Nephron (organoid): ENCODE measurements at regions not wholly inside any gene's neighbourhood (a gene's known extent, or its start where the extent isn't known, plus 50 kb on each side); places are given as distances from the start of the nearest gene placed in this dataset.

ENCODE experiments used
- H3K27ac Mint-ChIP-seq, 3 experiments: 2 replicates each; pipeline ENCODE4 v1.8.0; 2020; ENCODE audit warnings: mixed read lengths in 3 of 3, mild to moderate bottlenecking in 2 of 3, moderate library complexity in 1 of 3
- H3K27me3 Mint-ChIP-seq: 2 replicates; pipeline ENCODE4 v1.8.0; 2021; ENCODE audit warnings: low read depth, mild to moderate bottlenecking, moderate library complexity, mixed read lengths
- H3K36me3 Mint-ChIP-seq: 2 replicates; pipeline ENCODE4 v1.8.0; 2020; ENCODE audit warnings: low read depth, mixed read lengths
- H3K4me1 Mint-ChIP-seq: 2 replicates; pipeline ENCODE4 v1.8.0; 2020; ENCODE audit warnings: mixed read lengths
- H3K4me3 Mint-ChIP-seq, 3 experiments: 2 replicates each; pipeline ENCODE4 v1.8.0; 2020; ENCODE audit warnings: mild to moderate bottlenecking in 3 of 3, mixed read lengths in 3 of 3, moderate library complexity in 2 of 3
- H3K9me3 Mint-ChIP-seq: 2 replicates; pipeline ENCODE4 v1.8.0; 2020; ENCODE audit warnings: mixed read lengths
- CTCF ChIP-seq, 3 experiments: fragments of 200-600 bp; sonication (generic); IDR thresholded peaks; one replicate each; pipeline ENCODE4 v1.5.0; 2021; ENCODE audit warnings: antibody characterized with exemption in 3 of 3; ENCODE audit not compliant: unreplicated experiment in 3 of 3

DNA sequence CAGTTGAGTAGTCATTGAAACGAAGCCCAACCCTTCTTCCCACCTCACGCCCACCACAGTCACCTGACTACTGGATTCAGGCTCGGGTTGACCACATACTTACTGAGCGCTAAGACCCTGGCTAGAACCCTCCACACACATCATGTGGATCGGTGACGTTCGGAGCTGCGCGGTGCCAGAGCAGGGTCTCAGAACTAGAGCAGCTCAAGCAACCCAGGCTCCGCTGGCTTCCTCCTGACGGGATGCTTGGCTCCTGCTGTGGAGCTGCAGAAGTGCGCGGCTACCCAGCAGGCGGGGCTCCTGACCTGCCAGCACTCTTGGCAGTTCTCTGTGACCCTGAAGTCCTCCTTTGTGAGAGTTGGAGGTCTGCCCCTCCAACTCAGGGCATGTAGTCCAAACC lies 90.6 kb upstream of the MBOAT2 start:
- Mint-ChIP-seq H3K4me3 (no peak overlapping the region), H3K9me3 (no peaks in the 10 kb centered on the region), H3K36me3 (no peaks in the 10 kb centered on the region), H3K27ac (no peak overlapping the region), H3K4me1 (peaks cover 17% of the 10 kb centered on the region), H3K27me3 (peaks cover 33% of the 10 kb centered on the region)
- no peak for TF ChIP-seq CTCF (IDR thresholded peaks at IDR 0.05; ENCODE audit: unreplicated experiment in 3 of 3)

GRCh38 chr2:9093324-9093723 lies 89.8 kb upstream of the MBOAT2 start:
- TF ChIP-seq CTCF (IDR thresholded peaks at IDR 0.05; ENCODE audit: unreplicated experiment in 3 of 3) = no peak
- Mint-ChIP-seq H3K27me3 (peaks cover 33% of the 10 kb centered on the region), H3K27ac (no peak overlapping the region), H3K4me1 (peaks cover 14% of the 10 kb centered on the region), H3K9me3 (no peaks in the 10 kb centered on the region), H3K4me3 (no peak overlapping the region), H3K36me3 (no peaks in the 10 kb centered on the region)

DNA sequence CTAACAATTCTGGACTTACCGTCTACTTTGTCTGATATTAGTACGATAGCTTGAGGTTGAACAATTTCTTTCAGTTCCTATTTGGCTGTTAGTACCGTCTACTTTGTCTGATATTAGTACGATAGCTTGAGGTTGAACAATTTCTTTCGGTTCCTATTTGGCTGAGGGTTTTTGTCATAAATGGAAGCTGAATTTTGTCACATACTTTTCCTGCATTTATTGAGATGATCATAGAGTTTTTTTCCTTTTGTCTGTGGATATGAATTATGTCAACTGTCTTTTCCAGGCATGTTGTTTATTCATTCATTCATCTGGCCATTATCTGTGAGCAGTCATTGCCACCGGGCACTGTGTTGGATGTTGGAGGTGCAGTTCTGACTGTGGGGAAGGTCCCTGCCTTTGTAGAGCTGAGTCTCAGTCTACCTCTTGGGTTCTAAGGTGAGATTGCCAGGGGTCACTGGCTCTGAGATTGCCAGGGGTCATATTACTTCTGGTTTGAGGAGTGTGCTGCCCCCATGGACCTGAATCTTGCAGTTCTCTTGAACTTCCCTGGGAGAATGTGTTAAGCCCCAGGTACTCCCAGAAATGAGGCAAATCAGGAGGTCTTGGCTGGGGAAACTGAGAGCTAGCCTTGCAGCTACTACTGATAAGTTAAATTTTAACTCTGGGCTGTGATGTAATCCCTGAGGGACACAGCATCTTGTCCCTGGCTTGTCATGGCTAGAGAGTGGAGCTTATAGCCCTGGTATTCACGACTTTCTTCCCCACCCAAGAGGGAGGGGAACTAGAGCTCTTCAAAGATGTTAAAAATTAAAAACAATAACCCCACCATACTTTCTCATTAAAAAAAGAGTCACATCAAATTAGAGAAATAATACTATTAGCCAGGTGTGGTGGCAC lies 89.1 kb upstream of the MBOAT2 start:
- TF ChIP-seq CTCF (IDR thresholded peaks at IDR 0.05; ENCODE audit: unreplicated experiment in 3 of 3) = no peak
- Mint-ChIP-seq H3K9me3 (no peaks in the 10 kb centered on the region), H3K36me3 (no peaks in the 10 kb centered on the region), H3K27ac (no peak overlapping the region), H3K4me1 (peaks cover 13% of the 10 kb centered on the region), H3K4me3 (no peak overlapping the region), H3K27me3 (peaks cover 29% of the 10 kb centered on the region)

- no peaks in the 10 kb centered on the region for H3K9me3 Mint-ChIP-seq
- no peak overlapping the region for H3K27ac Mint-ChIP-seq
- peaks cover 25% of the 10 kb centered on the region for H3K27me3 Mint-ChIP-seq
- peaks cover 14% of the 10 kb centered on the region for H3K4me1 Mint-ChIP-seq
- H3K4me3 Mint-ChIP-seq = no peak overlapping the region
- no peak for TF ChIP-seq CTCF (IDR thresholded peaks at IDR 0.05; ENCODE audit: unreplicated experiment in 3 of 3)
- no peaks in the 10 kb centered on the region for H3K36me3 Mint-ChIP-seq
Observed at GRCh38 chr2:9091811-9092210, 88.3 kb upstream of the MBOAT2 start.

- no peak for TF ChIP-seq CTCF (IDR thresholded peaks at IDR 0.05; ENCODE audit: unreplicated experiment in 3 of 3)
- Mint-ChIP-seq H3K36me3 (no peaks in the 10 kb centered on the region), H3K4me1 (peaks cover 10% of the 10 kb centered on the region), H3K4me3 (no peak overlapping the region), H3K27ac (no peak overlapping the region), H3K9me3 (no peaks in the 10 kb centered on the region), H3K27me3 (peaks cover 19% of the 10 kb centered on the region)
Observed at GRCh38 chr2:9089831-9090230, 86.3 kb upstream of the MBOAT2 start.
